ENCODE measurements at regions not wholly inside any gene's neighbourhood (a gene's known extent, or its start where the extent isn't known, plus 50 kb on each side); places are given as distances from the start of the nearest gene placed in this dataset.

- TF ChIP-seq, protein P1, sequence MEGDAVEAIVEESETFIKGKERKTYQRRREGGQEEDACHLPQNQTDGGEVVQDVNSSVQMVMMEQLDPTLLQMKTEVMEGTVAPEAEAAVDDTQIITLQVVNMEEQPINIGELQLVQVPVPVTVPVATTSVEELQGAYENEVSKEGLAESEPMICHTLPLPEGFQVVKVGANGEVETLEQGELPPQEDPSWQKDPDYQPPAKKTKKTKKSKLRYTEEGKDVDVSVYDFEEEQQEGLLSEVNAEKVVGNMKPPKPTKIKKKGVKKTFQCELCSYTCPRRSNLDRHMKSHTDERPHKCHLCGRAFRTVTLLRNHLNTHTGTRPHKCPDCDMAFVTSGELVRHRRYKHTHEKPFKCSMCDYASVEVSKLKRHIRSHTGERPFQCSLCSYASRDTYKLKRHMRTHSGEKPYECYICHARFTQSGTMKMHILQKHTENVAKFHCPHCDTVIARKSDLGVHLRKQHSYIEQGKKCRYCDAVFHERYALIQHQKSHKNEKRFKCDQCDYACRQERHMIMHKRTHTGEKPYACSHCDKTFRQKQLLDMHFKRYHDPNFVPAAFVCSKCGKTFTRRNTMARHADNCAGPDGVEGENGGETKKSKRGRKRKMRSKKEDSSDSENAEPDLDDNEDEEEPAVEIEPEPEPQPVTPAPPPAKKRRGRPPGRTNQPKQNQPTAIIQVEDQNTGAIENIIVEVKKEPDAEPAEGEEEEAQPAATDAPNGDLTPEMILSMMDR (IDR thresholded peaks at IDR 0.05; ENCODE audit: poor library complexity, severe bottlenecking): no peak
- TF ChIP-seq, protein P2, sequence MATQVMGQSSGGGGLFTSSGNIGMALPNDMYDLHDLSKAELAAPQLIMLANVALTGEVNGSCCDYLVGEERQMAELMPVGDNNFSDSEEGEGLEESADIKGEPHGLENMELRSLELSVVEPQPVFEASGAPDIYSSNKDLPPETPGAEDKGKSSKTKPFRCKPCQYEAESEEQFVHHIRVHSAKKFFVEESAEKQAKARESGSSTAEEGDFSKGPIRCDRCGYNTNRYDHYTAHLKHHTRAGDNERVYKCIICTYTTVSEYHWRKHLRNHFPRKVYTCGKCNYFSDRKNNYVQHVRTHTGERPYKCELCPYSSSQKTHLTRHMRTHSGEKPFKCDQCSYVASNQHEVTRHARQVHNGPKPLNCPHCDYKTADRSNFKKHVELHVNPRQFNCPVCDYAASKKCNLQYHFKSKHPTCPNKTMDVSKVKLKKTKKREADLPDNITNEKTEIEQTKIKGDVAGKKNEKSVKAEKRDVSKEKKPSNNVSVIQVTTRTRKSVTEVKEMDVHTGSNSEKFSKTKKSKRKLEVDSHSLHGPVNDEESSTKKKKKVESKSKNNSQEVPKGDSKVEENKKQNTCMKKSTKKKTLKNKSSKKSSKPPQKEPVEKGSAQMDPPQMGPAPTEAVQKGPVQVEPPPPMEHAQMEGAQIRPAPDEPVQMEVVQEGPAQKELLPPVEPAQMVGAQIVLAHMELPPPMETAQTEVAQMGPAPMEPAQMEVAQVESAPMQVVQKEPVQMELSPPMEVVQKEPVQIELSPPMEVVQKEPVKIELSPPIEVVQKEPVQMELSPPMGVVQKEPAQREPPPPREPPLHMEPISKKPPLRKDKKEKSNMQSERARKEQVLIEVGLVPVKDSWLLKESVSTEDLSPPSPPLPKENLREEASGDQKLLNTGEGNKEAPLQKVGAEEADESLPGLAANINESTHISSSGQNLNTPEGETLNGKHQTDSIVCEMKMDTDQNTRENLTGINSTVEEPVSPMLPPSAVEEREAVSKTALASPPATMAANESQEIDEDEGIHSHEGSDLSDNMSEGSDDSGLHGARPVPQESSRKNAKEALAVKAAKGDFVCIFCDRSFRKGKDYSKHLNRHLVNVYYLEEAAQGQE (IDR thresholded peaks at IDR 0.05; ENCODE audit: borderline replicate concordance): no peak
- TF ChIP-seq RAD21 (conservative IDR thresholded peaks at IDR 0.05): no peak
- no peak for TF ChIP-seq EZH2 (IDR thresholded peaks at IDR 0.05; ENCODE audit: borderline replicate concordance, insufficient read depth, low read length, poor library complexity, severe bottlenecking)
Measured at GRCh38 chr5:52468976-52469375, 318.7 kb upstream of the ITGA1 start.
